Left ventricle myocardium inferior (tissue), 1 donor: ENCODE measurements at regions not wholly inside any gene's neighbourhood (a gene's known extent, or its start where the extent isn't known, plus 50 kb on each side); places are given as distances from the start of the nearest gene placed in this dataset.

Experiments
- DNase-seq: peaks from one replicate; pipeline ENCODE4 v3.0.0-alpha.2; 2020
- H3K27ac ChIP-seq: fragments of 200-600 bp; replicated peaks from 2 replicates; pipeline ENCODE4 v1.8.0; 2021
- H3K27me3 ChIP-seq: fragments of 200-600 bp; 2 replicates; pipeline ENCODE4 v1.8.0; 2021; ENCODE audit warnings: low read depth
- H3K36me3 ChIP-seq: fragments of 200-600 bp; 2 replicates; pipeline ENCODE4 v1.8.0; 2021
- H3K4me1 ChIP-seq: fragments of 200-600 bp; 2 replicates; pipeline ENCODE4 v1.8.0; 2021
- H3K4me3 ChIP-seq: fragments of 200-600 bp; 2 replicates; pipeline ENCODE4 v1.8.0; 2021; ENCODE audit warnings: mild to moderate bottlenecking, moderate library complexity
- H3K9me3 ChIP-seq: fragments of 200-600 bp; replicated peaks from 2 replicates; pipeline ENCODE4 v1.8.0; 2021
- intact Hi-C: fragments of 100-400 bp; cut with micrococcal nuclease; formaldehyde crosslinking; loops from one replicate; pipeline ENCODE4 v1.11.0; 2022
- TF ChIP-seq, protein P1 (sequence below): fragments of 200-600 bp; IDR thresholded peaks from 2 replicates; pipeline ENCODE4 v1.8.0; 2021; ENCODE audit warnings: antibody characterized with exemption, mild to moderate bottlenecking, borderline replicate concordance
- donor health status: DM: no; HTN: yes; CAD: no; lungs with severe emphysema.

DNA sequence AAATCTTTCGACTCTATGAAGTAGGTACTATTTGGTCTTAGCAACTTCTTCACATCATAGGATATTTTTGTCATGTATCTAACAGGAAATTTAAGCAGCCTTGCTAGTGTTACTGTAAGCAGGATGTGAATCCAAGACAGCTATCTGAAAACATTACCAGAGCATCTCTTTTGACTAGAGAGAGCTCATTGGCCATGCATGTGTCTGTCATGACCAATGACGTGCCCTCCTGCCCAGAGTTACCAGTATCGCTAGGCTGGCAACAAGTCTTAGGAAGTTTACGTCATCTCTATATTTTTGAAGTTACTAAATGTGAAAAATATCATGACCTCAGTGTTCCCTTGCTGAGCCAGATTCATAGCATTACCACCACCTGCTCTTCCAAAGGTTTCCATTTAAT lies 130.9 kb upstream of the TP63 start:
- TF ChIP-seq, protein P1, sequence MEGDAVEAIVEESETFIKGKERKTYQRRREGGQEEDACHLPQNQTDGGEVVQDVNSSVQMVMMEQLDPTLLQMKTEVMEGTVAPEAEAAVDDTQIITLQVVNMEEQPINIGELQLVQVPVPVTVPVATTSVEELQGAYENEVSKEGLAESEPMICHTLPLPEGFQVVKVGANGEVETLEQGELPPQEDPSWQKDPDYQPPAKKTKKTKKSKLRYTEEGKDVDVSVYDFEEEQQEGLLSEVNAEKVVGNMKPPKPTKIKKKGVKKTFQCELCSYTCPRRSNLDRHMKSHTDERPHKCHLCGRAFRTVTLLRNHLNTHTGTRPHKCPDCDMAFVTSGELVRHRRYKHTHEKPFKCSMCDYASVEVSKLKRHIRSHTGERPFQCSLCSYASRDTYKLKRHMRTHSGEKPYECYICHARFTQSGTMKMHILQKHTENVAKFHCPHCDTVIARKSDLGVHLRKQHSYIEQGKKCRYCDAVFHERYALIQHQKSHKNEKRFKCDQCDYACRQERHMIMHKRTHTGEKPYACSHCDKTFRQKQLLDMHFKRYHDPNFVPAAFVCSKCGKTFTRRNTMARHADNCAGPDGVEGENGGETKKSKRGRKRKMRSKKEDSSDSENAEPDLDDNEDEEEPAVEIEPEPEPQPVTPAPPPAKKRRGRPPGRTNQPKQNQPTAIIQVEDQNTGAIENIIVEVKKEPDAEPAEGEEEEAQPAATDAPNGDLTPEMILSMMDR: no peak
- H3K9me3 ChIP-seq: no peaks in the 10 kb centered on the region
- no peaks in the 10 kb centered on the region for H3K4me1 ChIP-seq
- no peaks in the 10 kb centered on the region for H3K27me3 ChIP-seq
- no peaks in the 10 kb centered on the region for H3K36me3 ChIP-seq
- H3K4me3 ChIP-seq: no peak overlapping the region
- intact Hi-C loops: no loop called here
- no peak for DNase-seq
- H3K27ac ChIP-seq: no peak overlapping the region

DNA sequence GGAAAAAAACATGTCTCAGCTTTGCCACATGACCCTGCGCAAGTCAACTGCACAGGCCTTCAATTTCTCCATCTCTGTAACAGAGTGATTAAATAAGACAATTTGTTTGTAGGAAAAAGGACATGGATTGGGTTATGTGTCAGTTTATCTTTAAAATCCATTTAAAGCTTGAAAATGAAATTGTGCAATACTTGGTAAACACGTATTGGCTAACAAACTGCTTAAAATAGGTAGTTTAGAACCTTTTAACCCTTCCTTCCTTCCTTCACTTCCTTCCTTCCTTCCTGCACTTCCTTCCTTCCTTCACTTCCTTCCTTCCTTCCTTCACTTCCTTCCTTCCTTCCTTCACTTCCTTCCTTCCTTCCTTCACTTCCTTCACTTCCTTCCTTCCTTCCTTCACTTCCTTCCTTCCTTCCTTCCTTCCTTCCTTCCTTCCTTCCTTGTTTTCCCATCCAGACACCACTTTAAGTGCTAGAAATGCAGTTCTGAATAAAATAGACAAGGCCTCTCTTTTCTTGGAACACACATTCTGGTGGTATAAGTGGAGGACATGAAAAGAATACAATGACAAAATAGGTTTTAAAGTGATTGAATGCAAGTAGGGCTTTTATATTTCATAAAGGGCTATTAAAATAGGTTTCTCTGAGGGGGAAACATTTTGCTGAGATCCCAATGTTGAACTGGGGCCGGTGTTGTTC lies 130.2 kb upstream of the TP63 start:
- DNase-seq: no peak
- intact Hi-C loops: no loop called here
- TF ChIP-seq, protein P1: no peak
- Histone ChIP-seq H3K27me3 (no peaks in the 10 kb centered on the region), H3K36me3 (no peaks in the 10 kb centered on the region), H3K4me3 (no peak overlapping the region), H3K27ac (no peak overlapping the region), H3K9me3 (no peaks in the 10 kb centered on the region), H3K4me1 (no peaks in the 10 kb centered on the region)

GRCh38 chr3:189502256-189502655 lies 128.9 kb upstream of the TP63 start:
- DNase-seq: no peak
- H3K9me3 ChIP-seq: no peaks in the 10 kb centered on the region
- TF ChIP-seq, protein P1: no peak
- H3K4me3 ChIP-seq: no peak overlapping the region
- no peaks in the 10 kb centered on the region for H3K4me1 ChIP-seq
- H3K36me3 ChIP-seq: no peaks in the 10 kb centered on the region
- no peaks in the 10 kb centered on the region for H3K27me3 ChIP-seq
- H3K27ac ChIP-seq: no peak overlapping the region
- intact Hi-C loops: no loop called here

DNA sequence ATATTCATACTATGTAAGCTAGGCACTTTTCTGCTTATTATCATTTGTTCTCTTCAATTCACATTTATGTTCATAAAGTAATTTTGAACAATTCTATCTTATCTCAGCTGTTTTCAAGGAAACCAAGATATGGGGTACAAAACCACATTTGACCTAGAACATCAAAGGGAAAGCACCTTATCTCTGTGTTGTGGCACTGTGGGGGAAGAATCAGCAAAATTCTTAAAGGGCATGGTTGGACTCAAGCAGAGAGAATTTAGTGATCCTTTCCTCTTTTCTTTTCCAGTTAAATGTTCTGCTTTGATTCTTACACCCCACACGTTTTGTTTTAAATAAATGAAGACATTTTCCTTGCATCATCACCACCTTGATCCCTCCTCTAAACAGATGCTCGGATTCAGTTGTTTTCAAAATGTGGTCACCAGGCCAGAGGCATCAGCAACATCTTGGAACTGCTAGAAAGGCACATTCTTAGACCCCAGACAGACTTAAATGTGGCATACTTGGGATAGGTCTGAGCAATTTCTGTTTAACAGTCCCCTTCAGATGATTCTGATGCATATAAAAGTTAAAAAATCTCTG lies 128.4 kb upstream of the TP63 start:
- intact Hi-C loops: no loop called here
- no peaks in the 10 kb centered on the region for H3K4me1 ChIP-seq
- H3K36me3 ChIP-seq: no peaks in the 10 kb centered on the region
- TF ChIP-seq, protein P1: no peak
- DNase-seq: no peak
- no peak overlapping the region for H3K4me3 ChIP-seq
- H3K27me3 ChIP-seq: no peaks in the 10 kb centered on the region
- no peak overlapping the region for H3K27ac ChIP-seq
- H3K9me3 ChIP-seq: no peaks in the 10 kb centered on the region

GRCh38 chr3:189507856-189508255 lies 123.3 kb upstream of the TP63 start:
- no peak overlapping the region for H3K27ac ChIP-seq
- H3K4me3 ChIP-seq: no peak overlapping the region
- H3K36me3 ChIP-seq: no peaks in the 10 kb centered on the region
- intact Hi-C loops: no loop called here
- no peaks in the 10 kb centered on the region for H3K9me3 ChIP-seq
- no peaks in the 10 kb centered on the region for H3K4me1 ChIP-seq
- H3K27me3 ChIP-seq: no peaks in the 10 kb centered on the region
- TF ChIP-seq, protein P1: no peak
- DNase-seq: no peak
